H9 (cell line): ENCODE measurements at regions not wholly inside any gene's neighbourhood (a gene's known extent, or its start where the extent isn't known, plus 50 kb on each side); places are given as distances from the start of the nearest gene placed in this dataset.

Source experiments
- DNase-seq: peaks from one replicate; pipeline ENCODE4 v3.0.0-alpha.2; 2017
- H2AFZ ChIP-seq: one replicate; pipeline ENCODE4 v1.6.1; 2013; ENCODE audit warnings: mild to moderate bottlenecking, low read length, control low read depth, moderate library complexity
- H2AK5ac ChIP-seq: 2 replicates; pipeline ENCODE4 v1.6.1; 2013; ENCODE audit warnings: low read length, control low read depth, mixed read lengths; ENCODE audit not compliant: insufficient read length
- H2BK120ac ChIP-seq: one replicate; pipeline ENCODE4 v1.6.1; 2013; ENCODE audit warnings: low read depth, mild to moderate bottlenecking, low read length, control low read depth, inconsistent platforms; ENCODE audit not compliant: poor library complexity, severe bottlenecking
- H2BK12ac ChIP-seq: 2 replicates; pipeline ENCODE4 v1.6.1; 2013; ENCODE audit warnings: low read length, control low read depth, mixed read lengths, low read depth; ENCODE audit not compliant: insufficient read length
- H2BK15ac ChIP-seq: 2 replicates; pipeline ENCODE4 v1.6.1; 2013; ENCODE audit warnings: low read depth, low read length, control low read depth
- H2BK20ac ChIP-seq: one replicate; pipeline ENCODE4 v1.6.1; 2013; ENCODE audit warnings: low read depth, mild to moderate bottlenecking, low read length, control low read depth, inconsistent platforms; ENCODE audit not compliant: poor library complexity, severe bottlenecking
- H2BK5ac ChIP-seq: 2 replicates; pipeline ENCODE4 v1.6.1; 2013; ENCODE audit warnings: low read length, control low read depth, mixed read lengths; ENCODE audit not compliant: insufficient read length
- H3K14ac ChIP-seq: 2 replicates; pipeline ENCODE4 v1.6.1; 2013; ENCODE audit warnings: low read length, control low read depth; ENCODE audit not compliant: insufficient read depth
- H3K18ac ChIP-seq: 2 replicates; pipeline ENCODE4 v1.6.1; 2013; ENCODE audit warnings: low read depth, mild to moderate bottlenecking, mixed read lengths, low read length, control low read depth; ENCODE audit not compliant: insufficient read length
- H3K23ac ChIP-seq: 2 replicates; pipeline ENCODE4 v1.6.1; 2013; ENCODE audit warnings: low read length, control low read depth, mixed read lengths, low read depth; ENCODE audit not compliant: insufficient read length
- H3K23me2 ChIP-seq: 2 replicates; pipeline ENCODE4 v1.6.1; 2013; ENCODE audit warnings: low read depth, mild to moderate bottlenecking, mixed read lengths, low read length, control low read depth; ENCODE audit not compliant: insufficient read length, poor library complexity, severe bottlenecking
- H3K27ac ChIP-seq: 2 replicates; pipeline ENCODE4 v1.5.1; 2013; ENCODE audit warnings: low read length, control low read depth, mixed read lengths, low read depth; ENCODE audit not compliant: insufficient read length
- H3K27me3 ChIP-seq: 2 replicates; pipeline ENCODE4 v1.6.1; 2013; ENCODE audit warnings: low read length, control low read depth, inconsistent platforms; ENCODE audit not compliant: insufficient read depth
- H3K4ac ChIP-seq: 2 replicates; pipeline ENCODE4 v1.6.1; 2013; ENCODE audit warnings: low read depth, mild to moderate bottlenecking, control low read depth, inconsistent platforms, low read length, moderate library complexity
- H3K4me1 ChIP-seq: 2 replicates; pipeline ENCODE4 v1.6.1; 2013; ENCODE audit warnings: low read length, control low read depth, inconsistent platforms; ENCODE audit not compliant: insufficient read depth
- H3K4me2 ChIP-seq: 2 replicates; pipeline ENCODE4 v1.6.1; 2013; ENCODE audit warnings: low read length, control low read depth, mixed read lengths; ENCODE audit not compliant: insufficient read length, insufficient read depth
- H3K56ac ChIP-seq: 2 replicates; pipeline ENCODE4 v1.6.1; 2013; ENCODE audit warnings: low read depth, mild to moderate bottlenecking, mixed read lengths, low read length, control low read depth; ENCODE audit not compliant: insufficient read length
- H3K79me1 ChIP-seq: 2 replicates; pipeline ENCODE4 v1.6.1; 2013; ENCODE audit warnings: low read depth, mild to moderate bottlenecking, moderate library complexity, low read length, control low read depth, inconsistent platforms; ENCODE audit not compliant: insufficient read depth, poor library complexity, severe bottlenecking
- H3K79me2 ChIP-seq: 2 replicates; pipeline ENCODE4 v1.6.1; 2013; ENCODE audit warnings: low read length, control low read depth, inconsistent platforms; ENCODE audit not compliant: insufficient read depth
- H3K9ac ChIP-seq: 2 replicates; pipeline ENCODE4 v1.6.1; 2013; ENCODE audit warnings: low read length, control low read depth, mixed read lengths; ENCODE audit not compliant: insufficient read length; ENCODE audit errors: extremely low read depth
- H3K9me3 ChIP-seq: one replicate; pipeline ENCODE4 v1.6.1; 2013; ENCODE audit warnings: low read depth, low read length, inconsistent platforms; ENCODE audit not compliant: control insufficient read depth
- H3T11ph ChIP-seq: one replicate; pipeline ENCODE4 v1.6.1; 2013; ENCODE audit warnings: mild to moderate bottlenecking, low read length, control low read depth, inconsistent platforms
- H4K20me1 ChIP-seq: one replicate; pipeline ENCODE4 v1.6.1; 2013; ENCODE audit not compliant: control insufficient read depth, insufficient read length, insufficient read depth
- H4K5ac ChIP-seq: 2 replicates; pipeline ENCODE4 v1.6.1; 2013; ENCODE audit warnings: low read depth, mild to moderate bottlenecking, mixed read lengths, low read length, control low read depth; ENCODE audit not compliant: insufficient read length
- H4K8ac ChIP-seq: replicated peaks from 2 replicates; pipeline ENCODE4 v1.6.1; 2013; ENCODE audit warnings: low read length, control low read depth, mixed read lengths, low read depth; ENCODE audit not compliant: insufficient read length
- H4K91ac ChIP-seq: 2 replicates; pipeline ENCODE4 v1.6.1; 2013; ENCODE audit warnings: low read depth, mild to moderate bottlenecking, moderate library complexity, mixed read lengths, low read length, control low read depth; ENCODE audit not compliant: insufficient read length
- H3K27ac Mint-ChIP-seq, 3 experiments: 2 replicates in 2 of 3; 3 replicates in 1 of 3; pipeline ENCODE4 v1.8.0; 2020 to 2021; ENCODE audit warnings: mixed read lengths in 3 of 3, mild to moderate bottlenecking in 1 of 3, moderate library complexity in 1 of 3
- H3K27me3 Mint-ChIP-seq: 2 replicates; pipeline ENCODE4 v1.8.0; 2021; ENCODE audit warnings: low read depth, mild to moderate bottlenecking, moderate library complexity, mixed read lengths
- H3K36me3 Mint-ChIP-seq, 3 experiments: 2 replicates in 2 of 3; 3 replicates in 1 of 3; pipeline ENCODE4 v1.8.0; 2020 to 2021; ENCODE audit warnings: low read depth in 3 of 3, mixed read lengths in 3 of 3; ENCODE audit not compliant: insufficient read depth in 1 of 3
- H3K4me1 Mint-ChIP-seq, 2 experiments: 2 replicates each; pipeline ENCODE4 v1.8.0; 2020; ENCODE audit warnings: mixed read lengths in 2 of 2
- H3K4me3 Mint-ChIP-seq, 2 experiments: 2 replicates in 1 of 2; 3 replicates in 1 of 2; pipeline ENCODE4 v1.8.0; 2020 to 2021; ENCODE audit warnings: mild to moderate bottlenecking in 2 of 2, mixed read lengths in 2 of 2, moderate library complexity in 1 of 2
- H3K9me3 Mint-ChIP-seq, 2 experiments: 2 replicates in 1 of 2; 3 replicates in 1 of 2; pipeline ENCODE4 v1.8.0; 2020; ENCODE audit warnings: mild to moderate bottlenecking in 2 of 2, mixed read lengths in 2 of 2, moderate library complexity in 1 of 2
- WGBS: extraction: QIAGEN DNeasy Blood & Tissue Kit; methylation state at CpG from one replicate; pipeline ENCODE4 v1.1.7; 2013; ENCODE audit warnings: missing lambda C conversion rate, low lambda C conversion rate, mixed read lengths; ENCODE audit not compliant: insufficient read length; ENCODE audit errors: extremely low coverage; 5-methylcytosine and 5-hydroxymethylcytosine counted together
- TF ChIP-seq, protein P1 (sequence below): fragments of 200-600 bp; sonication (generic); conservative IDR thresholded peaks from 3 replicates; pipeline ENCODE4 v1.8.0; 2021; ENCODE audit warnings: antibody characterized with exemption, mild to moderate bottlenecking

DNA sequence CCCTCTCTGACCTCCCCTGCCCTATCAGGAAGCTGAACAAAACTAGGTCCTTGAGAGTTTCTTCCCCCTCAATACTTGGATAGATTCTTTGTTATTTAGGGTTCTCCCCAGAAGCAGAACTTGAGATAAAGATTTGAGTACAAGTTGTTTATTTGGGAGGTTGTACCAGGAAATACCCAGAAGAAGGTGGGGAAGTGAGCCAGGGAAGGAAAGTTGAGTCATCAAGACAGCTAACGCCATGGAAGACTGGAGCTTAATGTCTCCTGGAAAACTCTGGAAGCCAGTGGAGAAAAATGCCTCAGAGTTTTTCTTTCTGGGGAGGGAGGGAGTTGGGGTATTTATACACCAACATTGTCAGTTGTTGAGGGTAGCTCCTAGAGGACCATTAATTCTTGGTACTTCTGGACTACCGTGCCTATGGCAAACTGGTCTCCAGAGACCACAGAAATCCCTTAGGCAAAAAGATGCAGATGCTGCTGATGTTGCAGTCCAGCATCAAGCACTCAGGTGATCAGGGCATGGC, 102.6 kb upstream of the ZFP64 start:
- H3K4me1 ChIP-seq, result no peaks in the 10 kb centered on the region
- no peaks in the 10 kb centered on the region for H3K36me3 Mint-ChIP-seq
- no peak overlapping the region for H3K27ac ChIP-seq
- H3K23me2 ChIP-seq, result no peaks in the 10 kb centered on the region
- H3K4me2 ChIP-seq, result no peak overlapping the region
- H4K5ac ChIP-seq, result no peak overlapping the region
- no peak overlapping the region for H4K8ac ChIP-seq
- no peak overlapping the region for H3K4me3 Mint-ChIP-seq
- no peak overlapping the region for H2BK20ac ChIP-seq
- WGBS, result no CpG with 5 or more reads among the region's 2 CpGs
- H3K79me2 ChIP-seq, result no peaks in the 10 kb centered on the region
- no peak overlapping the region for H2BK12ac ChIP-seq
- H3K18ac ChIP-seq, result no peak overlapping the region
- TF ChIP-seq, protein P1, sequence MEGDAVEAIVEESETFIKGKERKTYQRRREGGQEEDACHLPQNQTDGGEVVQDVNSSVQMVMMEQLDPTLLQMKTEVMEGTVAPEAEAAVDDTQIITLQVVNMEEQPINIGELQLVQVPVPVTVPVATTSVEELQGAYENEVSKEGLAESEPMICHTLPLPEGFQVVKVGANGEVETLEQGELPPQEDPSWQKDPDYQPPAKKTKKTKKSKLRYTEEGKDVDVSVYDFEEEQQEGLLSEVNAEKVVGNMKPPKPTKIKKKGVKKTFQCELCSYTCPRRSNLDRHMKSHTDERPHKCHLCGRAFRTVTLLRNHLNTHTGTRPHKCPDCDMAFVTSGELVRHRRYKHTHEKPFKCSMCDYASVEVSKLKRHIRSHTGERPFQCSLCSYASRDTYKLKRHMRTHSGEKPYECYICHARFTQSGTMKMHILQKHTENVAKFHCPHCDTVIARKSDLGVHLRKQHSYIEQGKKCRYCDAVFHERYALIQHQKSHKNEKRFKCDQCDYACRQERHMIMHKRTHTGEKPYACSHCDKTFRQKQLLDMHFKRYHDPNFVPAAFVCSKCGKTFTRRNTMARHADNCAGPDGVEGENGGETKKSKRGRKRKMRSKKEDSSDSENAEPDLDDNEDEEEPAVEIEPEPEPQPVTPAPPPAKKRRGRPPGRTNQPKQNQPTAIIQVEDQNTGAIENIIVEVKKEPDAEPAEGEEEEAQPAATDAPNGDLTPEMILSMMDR, result no peak
- H3K27me3 ChIP-seq, result no peaks in the 10 kb centered on the region
- no peak overlapping the region for H3K9ac ChIP-seq
- H3K9me3 ChIP-seq, result no peaks in the 10 kb centered on the region
- no peaks in the 10 kb centered on the region for H3K79me1 ChIP-seq
- no peak overlapping the region for H4K91ac ChIP-seq
- no peak overlapping the region for H2AK5ac ChIP-seq
- H2BK120ac ChIP-seq, result no peak overlapping the region
- no peak for DNase-seq
- H2BK5ac ChIP-seq, result no peak overlapping the region
- H4K20me1 ChIP-seq, result no peaks in the 10 kb centered on the region
- H2AFZ ChIP-seq, result no peak overlapping the region
- no peak overlapping the region for H3K4ac ChIP-seq
- H3K4me1 Mint-ChIP-seq, result no peaks in the 10 kb centered on the region
- H3K23ac ChIP-seq, result no peak overlapping the region
- no peak overlapping the region for H3K27ac Mint-ChIP-seq
- no peak overlapping the region for H3T11ph ChIP-seq
- no peak overlapping the region for H3K14ac ChIP-seq
- no peaks in the 10 kb centered on the region for H3K9me3 Mint-ChIP-seq
- H3K56ac ChIP-seq, result no peak overlapping the region
- H2BK15ac ChIP-seq, result no peak overlapping the region
- H3K27me3 Mint-ChIP-seq, result no peaks in the 10 kb centered on the region
